SK-N-SH (cell line): ENCODE measurements at regions not wholly inside any gene's neighbourhood (a gene's known extent, or its start where the extent isn't known, plus 50 kb on each side); places are given as distances from the start of the nearest gene placed in this dataset.
"Not testable (repeated sequence)": the region's sequence is repeated elsewhere in the genome, so short reads cannot be mapped to it uniquely, and the experiment has no call there.

Experiments used
- CTCF ChIA-PET: fragments of 300-600, 350-600 bp; formaldehyde crosslinking; extraction: SDS; loops from one replicate; lab custom pipeline; 2021; lab: Yijun Ruan, JAX
- POLR2A ChIA-PET: fragments of 350-600 bp; sonication (Branson Sonifier 250); formaldehyde crosslinking; extraction: SDS; loops from one replicate; lab custom pipeline; 2020; ENCODE audit warnings: antibody characterized with exemption, inconsistent platforms; lab: Yijun Ruan, JAX
- DNase-seq: peaks from one replicate; pipeline ENCODE4 v3.0.0; 2012
- H2AFZ ChIP-seq: fragments of 200-600 bp; sonication (generic); 2 replicates; pipeline ENCODE4 v1.8.1; 2016; ENCODE audit warnings: antibody characterized with exemption, mild to moderate bottlenecking, low read depth
- H3F3A ChIP-seq: fragments of 200-600 bp; sonication (generic); replicated peaks from 2 replicates; pipeline ENCODE3; 2016; ENCODE audit warnings: antibody characterized with exemption, mild to moderate bottlenecking; ENCODE audit not compliant: insufficient read depth
- H3K27ac ChIP-seq, 2 experiments: fragments of 200-500 bp in 1 of 2; fragments of 200-600 bp in 1 of 2; sonication (Bioruptor generic) in 1 of 2; sonication (generic), shearing (Covaris generic) in 1 of 2; 2 replicates each; pipeline versions ENCODE4 v1.5.1 to v1.6.1; 2014 to 2016; ENCODE audit warnings: low read depth in 2 of 2, inconsistent platforms in 1 of 2, low read length in 1 of 2, mild to moderate bottlenecking in 1 of 2, mixed read lengths in 1 of 2
- H3K27me3 ChIP-seq: fragments of 200-600 bp; sonication (generic), shearing (Covaris generic); 2 replicates; pipeline ENCODE4 v1.6.1; 2016; ENCODE audit warnings: mixed run types; ENCODE audit not compliant: insufficient read depth
- H3K36me3 ChIP-seq, 2 experiments: fragments of 200-500 bp in 1 of 2; fragments of 200-600 bp in 1 of 2; sonication (Bioruptor generic) in 1 of 2; sonication (generic) in 1 of 2; replicated peaks in 1 of 2; 2 replicates each; pipeline versions ENCODE3 to v1.5.1; 2014 to 2016; ENCODE audit warnings: low read length in 1 of 2, mild to moderate bottlenecking in 1 of 2; ENCODE audit not compliant: insufficient read depth in 2 of 2, control insufficient read depth in 1 of 2
- H3K4me1 ChIP-seq, 2 experiments: fragments of 200-500 bp in 1 of 2; fragments of 200-600 bp in 1 of 2; sonication (Bioruptor generic) in 1 of 2; sonication (generic), shearing (Covaris generic) in 1 of 2; 2 replicates each; pipeline versions ENCODE4 v1.5.1 to v1.6.1; 2014 to 2016; ENCODE audit warnings: low read depth in 1 of 2, low read length in 1 of 2, mixed run types in 1 of 2; ENCODE audit not compliant: insufficient read depth in 2 of 2, control insufficient read depth in 1 of 2
- H3K4me2 ChIP-seq: fragments of 200-600 bp; sonication (generic), shearing (Covaris generic); 2 replicates; pipeline ENCODE4 v1.6.1; 2017; ENCODE audit warnings: mixed run types
- H3K4me3 ChIP-seq, 2 experiments: fragments of 200-500 bp in 1 of 2; fragments of 200-600 bp in 1 of 2; sonication (Bioruptor generic) in 1 of 2; sonication (generic), shearing (Covaris generic) in 1 of 2; 2 replicates each; pipeline versions ENCODE4 v1.5.1 to v1.8.1; 2014 to 2016; ENCODE audit warnings: low read depth in 2 of 2, inconsistent platforms in 1 of 2, low read length in 1 of 2, mild to moderate bottlenecking in 1 of 2, mixed read lengths in 1 of 2, moderate library complexity in 1 of 2
- H3K79me2 ChIP-seq: fragments of 200-600 bp; sonication (generic); 2 replicates; pipeline ENCODE4 v1.8.1; 2017; ENCODE audit warnings: mild to moderate bottlenecking; ENCODE audit not compliant: insufficient read depth
- H3K9ac ChIP-seq: fragments of 200-600 bp; sonication (generic); 2 replicates; pipeline ENCODE4 v1.6.1; 2017; ENCODE audit warnings: mixed run types
- H3K9me2 ChIP-seq: fragments of 200-600 bp; sonication (generic); 2 replicates; pipeline ENCODE4 v1.6.1; 2017; ENCODE audit warnings: mixed run types
- H3K9me3 ChIP-seq: fragments of 200-600 bp; sonication (generic); 2 replicates; pipeline ENCODE4 v1.6.1; 2017; ENCODE audit warnings: mixed run types, mild to moderate bottlenecking, moderate library complexity
- H4K20me1 ChIP-seq: fragments of 200-600 bp; sonication (generic); 2 replicates; pipeline ENCODE4 v1.6.1; 2017; ENCODE audit warnings: mild to moderate bottlenecking, mixed run types; ENCODE audit not compliant: insufficient read depth
- CTCF ChIP-seq: fragments of 200-600 bp; sonication (generic); IDR thresholded peaks from 2 replicates; pipeline ENCODE4 v1.6.1; 2017; ENCODE audit warnings: antibody characterized with exemption, mild to moderate bottlenecking, moderate library complexity
- EP300 ChIP-seq, 2 experiments: IDR thresholded peaks; 2 replicates each; pipeline versions ENCODE4 v1.4.0 to v1.6.1; 2012; ENCODE audit warnings: borderline replicate concordance in 1 of 2, low read depth in 1 of 2, low read length in 1 of 2
- FOSL2 ChIP-seq: IDR thresholded peaks from 2 replicates; pipeline ENCODE4 v1.4.0; 2012; ENCODE audit warnings: low read depth, mild to moderate bottlenecking, moderate library complexity, borderline replicate concordance
- FOXM1 ChIP-seq: IDR thresholded peaks from 2 replicates; pipeline ENCODE4 v1.4.0; 2012; ENCODE audit warnings: low read depth, mild to moderate bottlenecking
- JUND ChIP-seq: IDR thresholded peaks from 2 replicates; pipeline ENCODE4 v1.4.0; 2012
- MAX ChIP-seq: IDR thresholded peaks from 2 replicates; pipeline ENCODE4 v1.4.0; 2012; ENCODE audit warnings: low read depth
- NFIC ChIP-seq: IDR thresholded peaks from 2 replicates; pipeline ENCODE4 v1.4.0; 2012; ENCODE audit warnings: borderline replicate concordance
- PBX3 ChIP-seq: IDR thresholded peaks from 2 replicates; pipeline ENCODE4; 2012
- RXRA ChIP-seq: IDR thresholded peaks from 2 replicates; pipeline ENCODE4 v1.4.0; 2012; ENCODE audit warnings: low read depth, mild to moderate bottlenecking, borderline replicate concordance
- TCF12 ChIP-seq: IDR thresholded peaks from 2 replicates; pipeline ENCODE4 v1.4.0; 2012
- TEAD4 ChIP-seq: IDR thresholded peaks from 2 replicates; pipeline ENCODE4 v1.4.0; 2012; ENCODE audit warnings: mild to moderate bottlenecking, borderline replicate concordance; ENCODE audit not compliant: insufficient read depth
- WGBS: methylation state at CpG from one replicate; pipeline ENCODE4 v1.1.6; 2017; ENCODE audit warnings: low lambda C conversion rate; 5-methylcytosine and 5-hydroxymethylcytosine counted together
- TF ChIP-seq, protein P1 (sequence below): fragments of 150-350 bp; IDR thresholded peaks from 2 replicates; pipeline ENCODE4 v1.6.1; 2016; ENCODE audit warnings: mild to moderate bottlenecking, low read depth, low read length

DNA sequence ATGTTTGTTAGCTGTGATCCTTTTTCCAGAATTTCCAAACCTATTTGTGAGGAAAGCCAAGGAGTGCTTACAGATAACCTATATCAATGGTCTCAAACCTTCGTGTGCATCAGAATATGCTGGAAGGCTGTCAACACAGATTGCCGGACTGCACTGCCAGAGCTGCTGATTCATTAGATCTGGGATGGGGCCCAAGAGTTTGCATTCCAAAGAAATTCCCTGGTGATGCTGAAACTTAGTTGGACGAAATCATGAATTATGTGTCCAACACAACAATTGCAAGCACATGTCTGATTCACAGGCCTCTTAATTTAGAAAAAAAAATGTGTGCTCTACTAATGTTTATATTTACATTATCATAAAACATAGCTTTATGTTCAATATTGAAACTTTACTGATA is 544.0 kb upstream of the AMOT start:
- Histone ChIP-seq H3K36me3 (no peaks in the 10 kb centered on the region), H2AFZ (no peak overlapping the region), H4K20me1 (no peaks in the 10 kb centered on the region), H3K27ac (no peak overlapping the region), H3K9me3 (no peaks in the 10 kb centered on the region), H3K4me2 (no peak overlapping the region), H3K9ac (no peak overlapping the region), H3K79me2 (no peaks in the 10 kb centered on the region), H3K9me2 (no peaks in the 10 kb centered on the region), H3K27me3 (no peaks in the 10 kb centered on the region), H3K4me1 (no peaks in the 10 kb centered on the region), H3F3A (peaks cover 13% of the 10 kb centered on the region), H3K4me3 (no peak overlapping the region)
- TF ChIP-seq PBX3 (peak; percentile 91), MAX (peak; percentile 30; the same call in 1 of the 2 replicates), FOXM1 (no peak), TEAD4 (peak; percentile 83), TCF12 (peak; percentile 86), EP300 (IDR thresholded peaks at IDR 0.05; ENCODE audit: borderline replicate concordance in 1 of 2, low read depth in 1 of 2, low read length in 1 of 2) (peak in 1 of 2 experiments; percentile 69; a peak in 2 of 4 replicates), RXRA (no peak), NFIC (peak; percentile 95), FOSL2 (peak; percentile 69; the same call in 1 of the 2 replicates), JUND (peak; percentile 77), CTCF (no peak)
- TF ChIP-seq, protein P1, sequence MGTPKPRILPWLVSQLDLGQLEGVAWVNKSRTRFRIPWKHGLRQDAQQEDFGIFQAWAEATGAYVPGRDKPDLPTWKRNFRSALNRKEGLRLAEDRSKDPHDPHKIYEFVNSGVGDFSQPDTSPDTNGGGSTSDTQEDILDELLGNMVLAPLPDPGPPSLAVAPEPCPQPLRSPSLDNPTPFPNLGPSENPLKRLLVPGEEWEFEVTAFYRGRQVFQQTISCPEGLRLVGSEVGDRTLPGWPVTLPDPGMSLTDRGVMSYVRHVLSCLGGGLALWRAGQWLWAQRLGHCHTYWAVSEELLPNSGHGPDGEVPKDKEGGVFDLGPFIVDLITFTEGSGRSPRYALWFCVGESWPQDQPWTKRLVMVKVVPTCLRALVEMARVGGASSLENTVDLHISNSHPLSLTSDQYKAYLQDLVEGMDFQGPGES: no peak
- no peak for DNase-seq
- WGBS: 0% methylated on average over 3 of the region's 3 CpGs
- POLR2A ChIA-PET: no interaction called here
- CTCF ChIA-PET: no interaction called here

DNA sequence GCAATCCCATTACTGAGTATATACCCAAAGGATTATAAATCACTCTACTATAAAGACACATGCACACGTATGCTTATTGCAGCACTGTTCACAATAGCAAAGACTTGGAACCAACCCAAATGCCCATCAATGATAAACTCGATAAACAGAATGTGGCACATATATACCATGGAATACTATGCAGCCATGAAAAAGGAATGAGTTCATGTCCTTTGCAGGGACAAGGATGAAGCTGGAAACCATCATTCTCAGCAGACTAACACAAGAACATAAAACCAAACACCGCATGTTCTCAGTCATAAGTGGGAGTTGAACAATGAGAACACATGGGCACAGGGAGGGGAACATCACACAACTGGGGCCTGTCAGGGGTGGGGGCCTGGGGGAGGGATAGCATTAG is 532.8 kb upstream of the AMOT start:
- H3K4me1 ChIP-seq, H3K4me2 ChIP-seq, H3K9ac ChIP-seq, H3F3A ChIP-seq, H3K9me2 ChIP-seq, DNase-seq, H4K20me1 ChIP-seq, H3K27ac ChIP-seq, POLR2A ChIA-PET, H3K4me3 ChIP-seq, H3K36me3 ChIP-seq, H2AFZ ChIP-seq, H3K9me3 ChIP-seq, CTCF ChIA-PET, H3K27me3 ChIP-seq, H3K79me2 ChIP-seq: not testable (repeated sequence)
- WGBS: 36% methylated on average over 3 of the region's 3 CpGs
